Head of caudate nucleus (tissue), 42 donors: ENCODE measurements at regions not wholly inside any gene's neighbourhood (a gene's known extent, or its start where the extent isn't known, plus 50 kb on each side); places are given as distances from the start of the nearest gene placed in this dataset.

Source experiments
- DNase-seq, 42 donors: peaks; one replicate each; pipeline versions ENCODE4 v3.0.0 to v3.0.0-alpha.2; 2020 to 2021; ENCODE audit warnings: mixed read lengths in 7 of 42
- intact Hi-C: fragments of 100-400 bp; cut with DNase I; formaldehyde crosslinking; loops from one replicate; pipeline ENCODE4 v1.15.0; 2022

- no peak for DNase-seq
Measured at GRCh38 chr11:112794331-112794846, 166.8 kb upstream of the NCAM1 start.

GRCh38 chr11:112795142-112795815, 165.9 kb upstream of the NCAM1 start:
- peak in 33 of 42 donors; percentile 24 to 82 (median 54) for DNase-seq

More at GRCh38 chr11:112794331-112794846, 166.8 kb upstream of the NCAM1 start:
- intact Hi-C loops, result loop anchor here (10.0 kb wide), 2 partner anchors 130 to 210 kb away; no protein-coding TSS in a partner anchor

GRCh38 chr11:112795911-112796649, 165.1 kb upstream of the NCAM1 start:
- DNase-seq, result peak in 33 of 42 donors; percentile 21 to 77 (median 49)
- intact Hi-C loops, result loop anchor here (10.0 kb wide), 2 partner anchors 131 to 211 kb away; no protein-coding TSS in a partner anchor

More at GRCh38 chr11:112795142-112795815, 165.9 kb upstream of the NCAM1 start:
- intact Hi-C loops, result loop anchor here (10.0 kb wide), 2 partner anchors 130 to 210 kb away; no protein-coding TSS in a partner anchor

GRCh38 chr11:112797092-112797491, 164.1 kb upstream of the NCAM1 start:
- intact Hi-C loops, result loop anchor here (10.0 kb wide), 2 partner anchors 132 to 212 kb away; no protein-coding TSS in a partner anchor
- no peak for DNase-seq

- intact Hi-C loops, result loop anchor here (10.0 kb wide), 2 partner anchors 133 to 213 kb away; no protein-coding TSS in a partner anchor
- peak in 41 of 42 donors; percentile 50 to 92 (median 73) for DNase-seq
Measured at GRCh38 chr11:112797648-112798293, 163.4 kb upstream of the NCAM1 start.

- DNase-seq, result no peak
- intact Hi-C loops, result no loop called here
Measured at GRCh38 chr11:112801025-112801816, 160.0 kb upstream of the NCAM1 start.

GRCh38 chr11:112801817-112802088, 159.5 kb upstream of the NCAM1 start:
- intact Hi-C loops, result no loop called here
- DNase-seq, result no peak

- intact Hi-C loops, result no loop called here
- DNase-seq, result no peak
Measured at GRCh38 chr11:112805658-112806057, 155.6 kb upstream of the NCAM1 start.

- intact Hi-C loops, result no loop called here
Measured at GRCh38 chr11:112806256-112806655, 155.0 kb upstream of the NCAM1 start.

GRCh38 chr11:112806876-112807275, 154.3 kb upstream of the NCAM1 start:
- no peak for DNase-seq

More at GRCh38 chr11:112806256-112806655, 155.0 kb upstream of the NCAM1 start:
- DNase-seq, result no peak

GRCh38 chr11:112809429-112809828, 151.8 kb upstream of the NCAM1 start:
- no peak for DNase-seq
- intact Hi-C loops, result no loop called here

More at GRCh38 chr11:112806876-112807275, 154.3 kb upstream of the NCAM1 start:
- intact Hi-C loops, result no loop called here

- intact Hi-C loops, result no loop called here
- no peak for DNase-seq
Measured at GRCh38 chr11:112810951-112811350, 150.3 kb upstream of the NCAM1 start.

GRCh38 chr11:112811783-112812182, 149.4 kb upstream of the NCAM1 start:
- no peak for DNase-seq
- intact Hi-C loops, result no loop called here

- intact Hi-C loops, result no loop called here
- no peak for DNase-seq
Measured at GRCh38 chr11:112812729-112813128, 148.5 kb upstream of the NCAM1 start.

- intact Hi-C loops, result no loop called here
- no peak for DNase-seq
Measured at GRCh38 chr11:112814168-112814567, 147.1 kb upstream of the NCAM1 start.

- intact Hi-C loops, result no loop called here
- DNase-seq, result no peak
Measured at GRCh38 chr11:112817376-112817775, 143.8 kb upstream of the NCAM1 start.

GRCh38 chr11:112822478-112823274, 138.5 kb upstream of the NCAM1 start:
- no peak for DNase-seq
- intact Hi-C loops, result no loop called here

GRCh38 chr11:112826026-112826425, 135.2 kb upstream of the NCAM1 start:
- peak in 1 of 42 donors; percentile 1 for DNase-seq
- intact Hi-C loops, result no loop called here
